ENCODE measurements at regions not wholly inside any gene's neighbourhood (a gene's known extent, or its start where the extent isn't known, plus 50 kb on each side); places are given as distances from the start of the nearest gene placed in this dataset.

DNA sequence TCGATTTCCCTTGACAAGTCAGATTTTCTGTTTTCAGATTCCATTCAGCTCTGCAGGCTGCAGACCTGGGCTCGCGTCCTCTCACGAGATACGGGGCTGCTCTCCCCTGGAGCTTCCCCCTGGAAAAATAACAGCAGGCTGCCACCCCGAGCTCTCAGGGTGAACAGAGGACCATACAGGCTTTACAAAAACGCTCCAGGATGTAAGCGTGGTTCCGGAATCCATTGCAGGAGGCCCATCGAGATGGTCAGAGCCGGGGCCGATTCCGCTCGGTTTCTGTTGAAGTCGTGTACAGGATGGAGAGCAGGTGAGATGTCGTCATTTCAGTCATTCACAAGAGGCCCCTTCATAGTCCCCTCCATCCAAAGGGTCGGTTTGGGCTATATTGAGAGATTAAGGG is 297.7 kb upstream of the IRX4 start:
- in situ Hi-C loops (cut with HindIII; ENCODE audit: low sequenced_read_pairs) = no loop called here
- no peak for DNase-seq (ENCODE audit: low spot score)

DNA sequence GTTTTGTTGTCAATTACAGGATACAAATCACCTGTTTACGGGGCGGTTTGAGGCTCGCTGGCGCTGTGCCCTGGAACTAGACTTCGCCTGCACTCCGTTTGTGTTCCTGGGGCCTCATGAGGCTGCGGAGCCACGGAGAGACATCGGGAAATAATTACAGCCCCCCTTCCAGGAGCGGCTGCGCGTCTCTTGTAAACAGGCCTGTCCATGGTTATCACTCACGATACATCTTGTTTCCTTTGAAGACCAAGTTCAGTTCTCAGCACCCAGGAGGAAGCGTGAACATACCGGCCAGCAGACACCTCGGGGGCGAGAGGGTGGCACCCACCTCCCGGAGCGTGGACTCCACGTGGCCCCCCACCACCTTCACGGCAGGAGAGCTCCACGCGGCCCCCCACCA is 297.1 kb upstream of the IRX4 start:
- no peak for DNase-seq (ENCODE audit: low spot score)
- in situ Hi-C loops (cut with HindIII; ENCODE audit: low sequenced_read_pairs) = no loop called here

DNA sequence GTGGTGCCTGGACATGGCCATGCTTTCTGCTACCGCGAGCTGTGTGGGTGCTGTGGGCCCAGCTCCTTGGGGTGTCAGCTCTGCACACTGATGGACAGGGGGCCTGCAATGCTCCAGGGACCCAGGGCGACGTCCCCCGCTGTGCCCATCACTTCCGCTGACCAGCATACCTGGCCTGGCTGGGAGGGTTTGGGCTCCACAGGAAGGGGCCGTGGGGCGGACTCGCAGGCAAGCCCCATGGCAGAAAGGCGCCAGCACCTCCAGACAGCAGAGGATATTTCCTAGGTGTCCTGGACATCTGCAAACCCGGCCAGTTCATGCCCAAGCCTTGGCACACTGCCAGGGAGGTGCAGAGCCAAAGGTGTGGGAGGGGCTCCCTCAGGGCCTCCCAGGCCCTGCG is 295.8 kb upstream of the IRX4 start:
- DNase-seq (ENCODE audit: low spot score) = no peak
- in situ Hi-C loops (cut with HindIII; ENCODE audit: low sequenced_read_pairs) = no loop called here

DNA sequence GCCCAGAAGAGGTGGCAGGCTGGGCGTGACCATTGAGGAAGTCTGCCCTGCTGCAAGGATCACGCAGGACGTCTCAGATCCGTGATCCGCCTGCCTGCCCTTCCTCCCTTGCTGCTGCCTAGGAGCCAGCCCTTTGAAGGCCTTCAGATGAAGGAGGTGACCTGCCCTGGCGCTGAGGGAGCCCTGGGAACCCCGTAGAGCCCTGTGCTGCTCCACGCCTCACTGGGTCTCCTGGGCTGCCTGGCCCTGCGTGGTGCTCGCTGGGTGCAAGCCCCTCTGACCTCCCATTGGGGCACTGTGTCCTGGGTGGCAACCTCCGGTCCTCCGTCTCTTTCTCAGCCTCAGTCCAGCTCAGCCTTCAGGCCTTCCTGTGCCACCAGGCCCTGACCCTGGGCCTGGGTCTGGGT is 295.3 kb upstream of the IRX4 start:
- in situ Hi-C loops (cut with HindIII; ENCODE audit: low sequenced_read_pairs) = no loop called here
- no peak for DNase-seq (ENCODE audit: low spot score)

DNA sequence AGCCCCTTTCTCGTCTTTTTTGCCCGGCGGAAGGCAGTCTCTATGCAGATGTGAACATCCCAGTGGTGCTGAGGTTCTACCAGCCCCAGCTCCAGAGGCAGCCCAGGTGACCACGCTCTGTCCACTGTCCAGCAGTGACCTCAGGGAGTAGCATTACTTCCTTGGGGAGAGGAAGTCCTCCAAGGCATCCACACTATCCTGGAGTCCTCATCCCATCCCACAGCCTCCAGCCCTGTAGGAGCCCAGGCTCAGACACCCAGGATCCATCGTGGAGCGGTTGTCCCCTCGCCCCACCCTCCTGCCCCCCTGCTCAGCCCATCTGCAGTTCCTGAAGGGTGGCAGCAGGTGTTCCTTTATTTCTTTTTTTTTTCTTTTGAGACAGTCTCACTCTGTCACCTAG is 294.5 kb upstream of the IRX4 start:
- in situ Hi-C loops (cut with HindIII; ENCODE audit: low sequenced_read_pairs) = no loop called here
- no peak for DNase-seq (ENCODE audit: low spot score)

DNA sequence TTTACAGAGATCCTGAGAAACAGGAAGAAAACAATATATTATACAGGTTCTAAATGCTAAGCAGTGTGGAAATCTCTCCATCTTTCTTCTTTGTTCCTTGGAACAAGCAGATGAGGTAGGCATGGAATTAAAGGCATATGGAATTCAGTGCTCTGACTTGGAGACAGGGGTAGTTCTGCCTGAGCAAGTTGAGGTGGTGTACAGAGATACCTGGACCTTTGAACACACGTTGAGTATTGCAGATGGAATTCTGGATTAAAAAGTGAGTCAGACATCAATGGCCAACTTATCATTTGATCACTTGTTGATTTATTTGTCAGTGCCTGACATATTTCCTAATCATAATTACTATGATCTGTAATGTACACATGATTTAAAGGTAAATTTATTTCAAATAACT is 293.9 kb upstream of the IRX4 start:
- no peak for DNase-seq (ENCODE audit: low spot score)
- in situ Hi-C loops (cut with HindIII; ENCODE audit: low sequenced_read_pairs) = no loop called here

DNA sequence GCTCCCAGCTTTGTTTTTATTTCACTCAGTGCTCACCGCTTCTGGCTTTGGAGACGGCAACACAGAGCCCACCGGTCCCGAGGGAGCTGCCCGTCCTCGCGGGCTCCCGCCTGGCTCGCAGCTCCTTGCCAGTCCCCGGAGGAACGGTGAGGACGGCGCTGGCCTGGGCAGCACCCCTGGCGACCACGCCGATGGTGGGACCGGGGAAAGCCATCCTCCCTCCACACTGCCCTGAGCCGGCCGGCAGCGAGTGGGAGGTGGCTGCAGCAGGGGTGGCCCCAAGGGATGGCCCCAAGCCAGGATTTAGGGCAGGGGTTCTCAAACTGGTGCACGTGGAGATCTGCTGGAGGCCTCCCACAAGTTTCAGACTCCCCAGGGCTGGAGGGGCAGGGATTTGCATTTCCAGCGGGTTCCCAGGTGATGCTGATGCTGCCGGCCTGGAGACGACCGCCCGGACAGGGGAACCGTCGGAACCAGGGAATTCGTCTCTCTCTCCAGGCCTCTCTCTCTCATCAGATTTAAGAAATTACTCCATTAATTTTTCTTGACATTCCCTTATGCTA is 293.2 kb upstream of the IRX4 start:
- no peak for DNase-seq (ENCODE audit: low spot score)
- in situ Hi-C loops (cut with HindIII; ENCODE audit: low sequenced_read_pairs) = no loop called here

DNA sequence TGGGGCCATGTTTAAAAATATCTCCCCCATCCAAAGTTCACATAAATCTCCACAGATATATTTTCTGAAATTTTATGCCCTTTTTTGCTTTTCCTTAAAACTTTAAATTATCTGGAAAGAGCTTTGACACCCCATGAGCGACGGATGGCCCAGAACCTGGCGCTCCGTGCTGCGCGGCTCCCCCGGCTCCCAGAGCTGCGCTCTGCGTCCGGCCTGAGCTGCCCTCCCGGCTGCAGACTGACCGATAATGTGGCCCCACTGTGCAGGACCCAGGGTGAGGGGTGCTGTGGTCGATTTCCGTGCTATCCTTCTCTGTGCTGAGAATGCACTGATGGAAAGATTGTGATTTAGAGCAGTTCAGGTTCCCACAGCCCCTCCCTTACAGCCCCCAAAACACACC is 292.3 kb upstream of the IRX4 start:
- in situ Hi-C loops (cut with HindIII; ENCODE audit: low sequenced_read_pairs) = no loop called here
- no peak for DNase-seq (ENCODE audit: low spot score)

DNA sequence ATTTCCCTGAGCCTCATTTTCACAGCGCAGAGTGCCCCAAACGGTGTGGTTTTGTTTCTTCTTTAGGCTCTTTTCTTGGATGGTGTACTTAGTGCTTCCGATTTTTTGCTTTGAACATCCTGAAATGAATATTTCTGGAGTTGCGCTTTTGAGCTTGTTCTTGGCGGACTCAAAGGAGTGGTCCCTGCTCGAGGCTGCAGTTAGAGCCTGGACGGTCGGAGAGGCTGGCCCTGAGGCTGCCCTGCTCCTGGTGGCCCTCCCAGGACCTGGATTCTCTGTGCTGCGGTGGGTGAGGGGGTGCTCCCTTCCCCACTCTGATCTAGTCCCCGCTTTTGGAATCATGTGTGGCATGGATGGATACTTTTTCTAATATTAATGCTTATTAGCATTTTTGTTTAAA is 291.8 kb upstream of the IRX4 start:
- in situ Hi-C loops (cut with HindIII; ENCODE audit: low sequenced_read_pairs) = no loop called here
- DNase-seq (ENCODE audit: low spot score) = no peak

DNA sequence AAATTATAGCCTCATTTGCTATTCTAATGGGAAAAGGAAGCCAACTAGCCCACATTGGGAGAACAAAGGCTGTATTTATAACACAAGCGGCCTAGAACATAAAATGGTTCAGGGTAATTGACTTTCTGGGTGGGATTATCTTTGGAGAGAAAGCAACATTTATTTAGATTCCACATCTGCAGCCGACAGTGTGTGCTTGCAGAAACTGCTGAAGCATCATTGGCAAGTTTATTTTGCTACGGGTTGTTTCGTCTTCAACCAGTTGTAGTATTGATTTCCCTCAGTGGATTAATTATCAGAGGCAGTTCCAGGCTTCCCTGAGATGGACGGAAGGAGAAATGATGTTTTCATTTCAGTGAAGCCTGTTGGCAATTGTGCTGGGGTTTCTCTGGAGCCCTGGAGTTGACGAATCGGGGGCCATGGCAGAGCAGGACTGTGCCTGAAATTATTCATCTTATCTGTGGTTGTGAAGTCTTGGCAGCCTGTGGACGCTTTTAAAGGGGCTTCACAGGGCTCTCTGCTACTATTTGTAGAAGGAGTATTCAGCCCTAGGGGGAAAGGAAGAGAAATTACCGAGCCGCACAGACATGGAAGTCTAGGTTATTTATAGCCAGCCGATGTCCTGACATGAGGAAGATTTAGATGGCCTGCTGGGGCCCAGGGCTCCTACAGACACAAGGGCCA is 290.6 kb upstream of the IRX4 start:
- in situ Hi-C loops (cut with HindIII; ENCODE audit: low sequenced_read_pairs) = no loop called here
- DNase-seq (ENCODE audit: low spot score) = no peak

DNA sequence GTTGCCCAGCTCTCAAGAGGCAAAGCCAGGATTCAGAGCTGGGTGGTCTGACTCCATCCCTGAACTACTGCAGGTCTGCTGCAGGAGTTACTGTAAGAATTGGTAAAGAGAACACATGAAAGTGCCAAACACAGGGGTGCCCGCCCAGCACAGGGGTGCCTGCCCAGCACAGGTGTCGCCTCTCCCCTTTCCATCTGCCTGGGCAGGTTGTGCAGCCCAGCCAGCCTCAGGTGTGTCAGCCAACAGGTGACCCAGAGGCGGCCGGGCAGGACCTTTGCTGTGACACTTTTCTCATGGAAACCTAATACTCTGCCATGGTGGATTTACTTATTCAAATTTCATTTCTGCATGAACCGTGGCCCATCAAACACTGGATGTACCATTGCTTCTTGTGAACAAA is 289.7 kb upstream of the IRX4 start:
- in situ Hi-C loops (cut with HindIII; ENCODE audit: low sequenced_read_pairs) = no loop called here
- DNase-seq (ENCODE audit: low spot score) = no peak

DNA sequence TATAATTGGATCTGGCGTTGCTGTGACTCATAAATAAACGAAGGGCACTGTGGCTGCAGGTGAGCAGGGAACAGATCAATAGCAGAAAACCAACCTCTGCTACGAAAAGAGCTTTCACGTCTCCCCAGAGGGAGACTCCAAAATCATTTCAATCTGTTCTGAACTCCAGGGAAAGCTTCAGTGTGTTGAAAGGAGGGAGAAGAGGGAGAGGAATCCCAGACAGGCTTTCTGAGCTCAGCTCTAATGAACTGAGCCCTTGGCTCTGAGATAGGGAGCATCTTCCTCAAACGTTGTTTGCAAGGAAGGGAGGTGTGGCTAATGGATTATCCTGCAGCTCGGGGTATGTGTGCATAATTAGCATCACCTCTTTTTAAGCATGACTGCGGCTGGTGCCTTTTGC is 288.0 kb upstream of the IRX4 start:
- in situ Hi-C loops (cut with HindIII; ENCODE audit: low sequenced_read_pairs) = no loop called here

DNA sequence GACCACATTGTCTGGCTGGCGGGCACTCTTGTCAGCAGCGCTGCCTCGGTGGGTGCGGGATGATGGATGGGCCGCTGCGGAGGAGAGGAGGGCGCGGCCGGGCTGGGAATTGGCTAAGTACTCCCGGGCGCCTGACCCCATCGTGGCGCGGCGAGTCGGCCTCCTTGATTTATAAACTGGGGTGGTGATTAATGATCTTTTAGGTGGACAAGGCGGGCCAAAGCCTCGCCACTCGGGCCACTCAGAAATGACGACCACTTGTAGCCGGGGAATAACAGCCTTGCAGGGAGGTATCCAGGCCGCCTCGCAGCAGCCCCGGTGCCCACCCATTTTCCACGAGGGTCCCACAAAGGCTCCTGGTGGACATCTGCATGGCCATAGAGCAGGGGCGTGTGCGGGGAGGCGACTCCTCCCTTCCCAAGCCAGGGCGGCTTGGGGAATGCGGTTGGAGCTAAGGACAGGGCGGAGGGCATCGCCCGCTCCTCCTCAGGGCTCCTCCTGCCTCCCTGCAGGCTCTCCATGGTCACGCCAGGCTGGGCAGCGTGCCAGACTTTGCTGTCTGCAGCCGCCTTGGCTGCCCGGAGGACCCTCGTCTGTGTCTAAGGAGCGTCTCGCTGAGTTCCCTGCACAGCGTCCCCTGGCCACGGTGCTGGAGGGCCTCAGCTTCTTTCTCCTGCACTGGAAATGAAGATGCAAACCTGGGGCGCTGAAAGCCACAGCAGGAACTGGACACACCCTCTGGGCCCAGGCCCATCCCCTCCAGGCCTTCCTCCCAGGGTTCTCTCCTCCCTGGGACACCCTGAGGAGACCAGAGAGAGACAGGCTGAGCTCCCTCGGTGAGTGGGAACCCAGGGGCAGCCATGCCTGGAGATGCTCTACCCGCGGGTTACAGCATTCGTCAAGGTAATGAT is 287.4 kb upstream of the IRX4 start:
- in situ Hi-C loops (cut with HindIII; ENCODE audit: low sequenced_read_pairs) = no loop called here
- DNase-seq (ENCODE audit: low spot score) = no peak

More for the DNA sequence above, 288.0 kb upstream of the IRX4 start:
- DNase-seq (ENCODE audit: low spot score) = no peak

DNA sequence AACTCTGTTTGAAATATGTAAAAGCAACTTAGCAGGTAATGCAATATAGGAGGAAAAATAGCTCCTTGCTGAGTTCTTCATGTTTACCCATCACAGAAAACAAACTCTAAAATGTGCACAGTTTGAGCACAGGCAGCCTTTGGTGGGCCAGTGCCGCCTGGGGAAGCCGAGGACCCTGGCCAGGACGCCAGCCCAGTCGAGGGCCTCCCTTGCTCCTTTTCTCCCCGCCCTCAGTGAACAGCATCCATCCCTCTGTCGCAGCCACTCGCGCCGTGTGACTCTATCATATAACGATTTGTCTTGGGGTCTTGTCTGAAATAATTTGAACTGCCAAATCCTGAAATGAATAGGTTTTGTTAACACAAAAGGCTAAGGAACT is 286.7 kb upstream of the IRX4 start:
- no peak for DNase-seq (ENCODE audit: low spot score)
- in situ Hi-C loops (cut with HindIII; ENCODE audit: low sequenced_read_pairs) = no loop called here

DNA sequence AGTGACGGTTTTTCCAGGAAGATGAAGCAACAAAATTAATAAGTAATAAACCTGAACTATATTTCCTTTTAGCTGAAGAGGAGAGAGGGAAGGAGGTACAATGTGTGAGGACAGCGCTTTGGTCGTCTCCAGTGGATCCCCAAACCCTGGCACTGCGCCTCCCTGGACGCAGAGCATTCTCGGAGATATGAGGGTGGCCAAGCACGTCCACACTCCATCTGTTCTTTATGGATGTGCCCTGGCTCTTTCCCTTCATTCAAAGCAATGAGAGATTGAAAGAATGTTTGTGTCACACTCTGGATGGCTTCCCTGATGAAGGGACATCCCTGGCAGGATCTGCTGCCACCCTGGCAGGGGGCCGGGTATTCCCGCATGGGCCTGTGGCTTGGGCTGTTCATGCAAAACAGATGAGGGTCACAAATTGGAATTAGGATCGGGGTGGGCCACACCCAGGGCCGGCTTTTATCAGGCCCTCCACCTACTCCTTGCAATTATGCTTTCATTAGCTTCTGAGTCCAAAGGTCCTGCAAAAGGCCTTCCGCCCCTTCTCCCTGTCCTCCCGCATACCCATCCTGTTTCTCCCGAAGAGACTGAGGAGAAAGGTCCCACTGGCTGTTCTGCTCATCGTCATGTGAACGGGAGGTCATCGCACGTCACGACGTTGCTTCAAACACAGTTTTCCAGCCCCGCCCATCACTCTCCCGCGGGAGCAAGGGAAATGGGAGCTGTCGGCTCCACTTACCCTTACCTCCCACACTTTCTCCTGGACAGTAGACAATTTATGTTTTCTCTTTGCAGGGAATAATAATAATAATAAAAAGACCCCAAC is 286.1 kb upstream of the IRX4 start:
- peak; percentile 60 for DNase-seq (ENCODE audit: low spot score)
- in situ Hi-C loops (cut with HindIII; ENCODE audit: low sequenced_read_pairs) = no loop called here

DNA sequence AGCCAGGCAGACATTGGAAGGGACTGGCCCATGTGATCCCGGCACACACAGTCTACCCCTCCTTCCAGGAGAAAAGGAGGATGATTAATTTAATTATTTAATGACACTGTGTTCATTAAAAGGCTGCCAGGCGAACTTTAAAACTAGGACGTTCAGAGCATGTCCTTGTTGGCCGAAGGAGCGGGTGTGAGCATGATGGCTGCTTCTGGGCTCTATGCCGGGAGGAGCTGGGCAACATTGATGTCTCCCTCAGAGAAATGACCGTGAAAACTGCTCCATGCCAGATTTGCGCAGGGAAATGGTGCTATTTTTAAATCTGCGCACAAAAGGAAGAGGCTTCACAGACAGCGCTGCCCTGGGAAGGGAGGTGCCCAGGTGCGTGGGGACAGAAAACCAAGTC is 284.9 kb upstream of the IRX4 start:
- in situ Hi-C loops (cut with HindIII; ENCODE audit: low sequenced_read_pairs) = no loop called here
- peak; percentile 45 for DNase-seq (ENCODE audit: low spot score)

DNA sequence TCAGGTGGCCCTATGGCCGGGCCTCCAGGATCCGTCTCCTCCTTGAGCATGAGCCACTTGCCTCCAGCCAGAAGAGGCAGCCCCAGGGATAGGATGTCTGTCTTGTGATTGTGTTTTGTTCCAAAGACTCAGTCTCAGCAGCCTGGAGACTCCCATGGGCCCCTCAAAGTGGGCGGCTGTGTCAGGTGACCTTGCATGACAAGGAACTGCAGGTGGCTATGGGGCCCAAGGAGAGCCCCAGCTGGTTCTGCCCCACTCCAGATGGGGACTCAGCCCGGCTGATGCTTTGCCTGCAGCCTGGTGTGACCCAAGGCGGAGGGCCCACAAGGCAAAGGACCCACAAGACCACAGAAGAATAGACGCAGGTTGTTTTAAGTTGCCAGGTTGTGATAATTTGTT is 284.3 kb upstream of the IRX4 start:
- in situ Hi-C loops (cut with HindIII; ENCODE audit: low sequenced_read_pairs) = no loop called here

DNA sequence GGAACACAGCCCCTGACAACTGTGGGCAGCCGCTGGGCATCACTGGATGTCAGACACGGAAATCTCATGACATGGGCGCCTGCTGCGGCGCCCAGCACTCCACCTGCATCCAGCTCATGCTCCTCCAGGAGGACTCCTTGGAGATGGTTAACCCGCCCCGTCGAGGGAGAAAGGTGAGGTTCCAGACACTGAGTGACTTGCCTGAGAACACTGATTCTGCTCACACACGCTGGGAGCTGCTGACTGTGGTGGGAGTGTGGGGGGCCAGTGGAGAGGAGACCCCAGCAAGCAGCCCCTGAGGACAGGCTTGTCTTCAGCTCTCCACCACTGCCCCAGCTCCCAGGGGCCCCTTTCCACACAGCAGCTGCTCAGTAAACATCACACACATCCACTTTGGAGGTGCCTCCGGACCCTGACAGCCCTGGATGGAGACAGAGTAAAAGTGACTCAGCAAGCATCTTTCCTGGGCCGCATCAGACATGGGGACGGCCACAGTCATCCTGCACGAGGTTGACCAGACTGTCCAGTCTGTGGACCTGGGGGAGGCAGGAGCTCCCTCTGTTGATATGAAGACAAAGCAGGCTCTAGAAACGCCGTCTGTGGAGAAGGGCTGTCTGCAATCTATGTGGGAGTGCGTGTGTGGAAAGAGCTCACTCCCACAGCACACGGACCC is 283.7 kb upstream of the IRX4 start:
- in situ Hi-C loops (cut with HindIII; ENCODE audit: low sequenced_read_pairs) = no loop called here
- DNase-seq (ENCODE audit: low spot score) = no peak

More for the DNA sequence above, 284.3 kb upstream of the IRX4 start:
- DNase-seq (ENCODE audit: low spot score) = no peak

DNA sequence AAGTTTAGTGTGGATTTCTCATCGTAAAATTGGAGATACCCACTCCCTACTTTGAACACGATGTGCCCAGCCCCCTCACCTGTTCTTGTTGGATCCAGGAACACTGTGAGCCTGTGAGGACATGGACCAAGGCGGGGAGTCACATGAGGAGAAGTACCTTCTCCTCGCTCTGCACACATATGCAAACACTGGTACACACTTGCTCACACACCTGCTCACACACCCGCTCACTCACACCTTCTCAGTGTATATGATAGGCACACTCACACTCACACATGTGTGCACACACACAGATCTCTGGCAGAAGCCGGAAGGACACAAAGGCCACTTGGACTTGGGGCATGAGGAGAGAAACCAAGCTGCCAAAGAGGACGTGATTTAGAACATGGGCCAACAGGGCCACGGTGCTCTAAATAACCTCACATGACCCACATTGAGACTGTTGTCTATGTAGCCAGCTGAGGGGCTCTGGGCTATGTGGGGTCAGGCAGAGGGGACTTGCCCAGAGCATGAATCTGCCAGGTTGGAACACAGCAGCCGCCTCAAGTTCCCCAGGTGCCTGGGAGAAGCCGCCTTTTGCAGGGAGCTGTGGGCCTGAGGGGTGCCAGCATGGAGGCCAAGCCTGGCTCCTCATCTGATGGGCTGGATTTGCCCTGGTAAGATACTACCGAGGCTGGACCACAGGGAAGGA is 283.0 kb upstream of the IRX4 start:
- in situ Hi-C loops (cut with HindIII; ENCODE audit: low sequenced_read_pairs) = no loop called here
- no peak for DNase-seq (ENCODE audit: low spot score)
